Stomach (tissue), 4 donors: ENCODE measurements at regions not wholly inside any gene's neighbourhood (a gene's known extent, or its start where the extent isn't known, plus 50 kb on each side); places are given as distances from the start of the nearest gene placed in this dataset.

Experiments used
- CTCF ChIP-seq, 7 experiments: fragments of 450-650 bp in 4 of 7; fragments of 200-600 bp in 3 of 7; sonication (generic) in 3 of 7; IDR thresholded peaks; one replicate each; pipeline ENCODE4 v1.5.1; 2016 to 2019; ENCODE audit warnings: antibody characterized with exemption in 7 of 7, control low read depth in 2 of 7, mild to moderate bottlenecking in 1 of 7
- POLR2A ChIP-seq, 4 donors: fragments of 450-650 bp; IDR thresholded peaks; one replicate each; pipeline ENCODE4 v1.6.1; 2016; ENCODE audit warnings: antibody characterized with exemption in 4 of 4, control low read depth in 2 of 4, mild to moderate bottlenecking in 1 of 4, moderate library complexity in 1 of 4

- no peak for TF ChIP-seq CTCF (IDR thresholded peaks at IDR 0.05)
- TF ChIP-seq POLR2A (IDR thresholded peaks at IDR 0.05), result no peak
Measured at GRCh38 chr18:6644836-6645627, 84.5 kb upstream of the ARHGAP28 start.
